ENCODE measurements at regions not wholly inside any gene's neighbourhood (a gene's known extent, or its start where the extent isn't known, plus 50 kb on each side); places are given as distances from the start of the nearest gene placed in this dataset.

DNA sequence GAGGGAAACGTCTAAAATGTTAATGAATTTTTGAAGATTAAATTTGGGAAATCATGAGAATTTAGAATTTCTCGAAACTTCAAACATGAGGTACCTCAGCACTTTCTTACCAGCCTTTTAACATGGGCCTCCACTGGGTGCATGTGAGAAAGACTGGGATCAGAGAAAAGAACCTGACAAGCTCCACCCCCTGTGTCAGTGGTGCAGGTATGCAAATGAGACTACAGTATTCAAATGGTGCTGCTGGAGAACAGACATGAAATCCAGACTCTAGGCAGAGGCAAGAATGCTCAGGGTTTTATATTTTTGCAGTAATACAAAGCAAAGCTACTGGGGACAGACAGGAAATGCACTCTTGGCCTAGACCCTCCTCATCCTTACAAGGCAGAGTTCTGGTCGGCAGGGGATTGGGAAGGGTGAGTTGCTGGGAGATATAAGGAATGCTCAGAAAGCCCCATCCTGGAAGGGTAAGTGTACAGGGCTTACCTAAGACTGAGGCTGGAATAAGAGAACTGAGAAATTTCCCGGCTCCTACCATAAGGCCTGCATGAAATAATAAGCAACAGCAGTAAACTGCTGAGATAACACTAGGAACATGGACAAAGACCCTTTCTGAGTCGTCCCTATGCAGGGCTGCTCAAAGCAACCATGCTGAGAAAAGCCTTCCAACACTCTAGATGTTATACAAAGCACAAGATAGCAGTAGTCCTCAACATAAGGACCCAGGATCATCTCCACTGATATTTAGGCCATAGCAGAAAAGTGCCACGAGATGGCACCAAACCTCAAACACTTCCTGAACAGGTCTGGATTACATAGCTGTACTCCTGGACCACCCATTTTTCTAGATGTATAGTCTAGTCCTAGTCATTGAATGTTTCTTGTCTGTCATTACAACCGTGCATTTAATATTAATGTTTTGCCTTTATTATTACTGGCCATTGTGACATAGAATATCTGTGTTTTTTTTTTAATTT lies 260.8 kb downstream of the RASSF9 start:
- Histone ChIP-seq H2AFZ (ENCODE audit: low read length) (no peak overlapping the region), H3K9ac (ENCODE audit: insufficient read depth, low read depth, low read length) (no peak overlapping the region)
- ATAC-seq: peak; percentile 100
- no peak for TF ChIP-seq ZNF253 (CRISPR knock-in tag; IDR thresholded peaks at IDR 0.05; ENCODE audit: borderline replicate concordance)
- TF ChIP-seq, protein P1, sequence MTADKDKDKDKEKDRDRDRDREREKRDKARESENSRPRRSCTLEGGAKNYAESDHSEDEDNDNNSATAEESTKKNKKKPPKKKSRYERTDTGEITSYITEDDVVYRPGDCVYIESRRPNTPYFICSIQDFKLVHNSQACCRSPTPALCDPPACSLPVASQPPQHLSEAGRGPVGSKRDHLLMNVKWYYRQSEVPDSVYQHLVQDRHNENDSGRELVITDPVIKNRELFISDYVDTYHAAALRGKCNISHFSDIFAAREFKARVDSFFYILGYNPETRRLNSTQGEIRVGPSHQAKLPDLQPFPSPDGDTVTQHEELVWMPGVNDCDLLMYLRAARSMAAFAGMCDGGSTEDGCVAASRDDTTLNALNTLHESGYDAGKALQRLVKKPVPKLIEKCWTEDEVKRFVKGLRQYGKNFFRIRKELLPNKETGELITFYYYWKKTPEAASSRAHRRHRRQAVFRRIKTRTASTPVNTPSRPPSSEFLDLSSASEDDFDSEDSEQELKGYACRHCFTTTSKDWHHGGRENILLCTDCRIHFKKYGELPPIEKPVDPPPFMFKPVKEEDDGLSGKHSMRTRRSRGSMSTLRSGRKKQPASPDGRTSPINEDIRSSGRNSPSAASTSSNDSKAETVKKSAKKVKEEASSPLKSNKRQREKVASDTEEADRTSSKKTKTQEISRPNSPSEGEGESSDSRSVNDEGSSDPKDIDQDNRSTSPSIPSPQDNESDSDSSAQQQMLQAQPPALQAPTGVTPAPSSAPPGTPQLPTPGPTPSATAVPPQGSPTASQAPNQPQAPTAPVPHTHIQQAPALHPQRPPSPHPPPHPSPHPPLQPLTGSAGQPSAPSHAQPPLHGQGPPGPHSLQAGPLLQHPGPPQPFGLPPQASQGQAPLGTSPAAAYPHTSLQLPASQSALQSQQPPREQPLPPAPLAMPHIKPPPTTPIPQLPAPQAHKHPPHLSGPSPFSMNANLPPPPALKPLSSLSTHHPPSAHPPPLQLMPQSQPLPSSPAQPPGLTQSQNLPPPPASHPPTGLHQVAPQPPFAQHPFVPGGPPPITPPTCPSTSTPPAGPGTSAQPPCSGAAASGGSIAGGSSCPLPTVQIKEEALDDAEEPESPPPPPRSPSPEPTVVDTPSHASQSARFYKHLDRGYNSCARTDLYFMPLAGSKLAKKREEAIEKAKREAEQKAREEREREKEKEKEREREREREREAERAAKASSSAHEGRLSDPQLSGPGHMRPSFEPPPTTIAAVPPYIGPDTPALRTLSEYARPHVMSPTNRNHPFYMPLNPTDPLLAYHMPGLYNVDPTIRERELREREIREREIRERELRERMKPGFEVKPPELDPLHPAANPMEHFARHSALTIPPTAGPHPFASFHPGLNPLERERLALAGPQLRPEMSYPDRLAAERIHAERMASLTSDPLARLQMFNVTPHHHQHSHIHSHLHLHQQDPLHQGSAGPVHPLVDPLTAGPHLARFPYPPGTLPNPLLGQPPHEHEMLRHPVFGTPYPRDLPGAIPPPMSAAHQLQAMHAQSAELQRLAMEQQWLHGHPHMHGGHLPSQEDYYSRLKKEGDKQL (CRISPR knock-in tag; IDR thresholded peaks at IDR 0.05; ENCODE audit: low read depth): no peak
- TF ChIP-seq FOXP1 (IDR thresholded peaks at IDR 0.05): no peak
- no peak for TF ChIP-seq FOXP1 (CRISPR knock-in tag; IDR thresholded peaks at IDR 0.05)
- no peak for TF ChIP-seq ZNF207 (IDR thresholded peaks at IDR 0.05; ENCODE audit: borderline replicate concordance)
- TF ChIP-seq HHEX (CRISPR knock-in tag; IDR thresholded peaks at IDR 0.05): no peak
- TF ChIP-seq ELF1 (CRISPR knock-in tag; IDR thresholded peaks at IDR 0.05): peak; percentile 25; the same call in 1 of the 2 replicates
- no peak for TF ChIP-seq SP1 (IDR thresholded peaks at IDR 0.05)
- no peak for TF ChIP-seq SP1 (CRISPR knock-in tag; IDR thresholded peaks at IDR 0.05)
- TF ChIP-seq ZNF382 (CRISPR knock-in tag; IDR thresholded peaks at IDR 0.05; ENCODE audit: borderline replicate concordance): no peak
- no peak for TF ChIP-seq ZNF30 (CRISPR knock-in tag; IDR thresholded peaks at IDR 0.05)
- TF ChIP-seq, protein P2, sequence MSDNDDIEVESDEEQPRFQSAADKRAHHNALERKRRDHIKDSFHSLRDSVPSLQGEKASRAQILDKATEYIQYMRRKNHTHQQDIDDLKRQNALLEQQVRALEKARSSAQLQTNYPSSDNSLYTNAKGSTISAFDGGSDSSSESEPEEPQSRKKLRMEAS (IDR thresholded peaks at IDR 0.05): no peak
- TF ChIP-seq ZMYM3 (CRISPR knock-in tag; IDR thresholded peaks at IDR 0.05): no peak
- TF ChIP-seq RAD21 (CRISPR knock-in tag; IDR thresholded peaks at IDR 0.05): peak; percentile 58
- TF ChIP-seq, protein P3, sequence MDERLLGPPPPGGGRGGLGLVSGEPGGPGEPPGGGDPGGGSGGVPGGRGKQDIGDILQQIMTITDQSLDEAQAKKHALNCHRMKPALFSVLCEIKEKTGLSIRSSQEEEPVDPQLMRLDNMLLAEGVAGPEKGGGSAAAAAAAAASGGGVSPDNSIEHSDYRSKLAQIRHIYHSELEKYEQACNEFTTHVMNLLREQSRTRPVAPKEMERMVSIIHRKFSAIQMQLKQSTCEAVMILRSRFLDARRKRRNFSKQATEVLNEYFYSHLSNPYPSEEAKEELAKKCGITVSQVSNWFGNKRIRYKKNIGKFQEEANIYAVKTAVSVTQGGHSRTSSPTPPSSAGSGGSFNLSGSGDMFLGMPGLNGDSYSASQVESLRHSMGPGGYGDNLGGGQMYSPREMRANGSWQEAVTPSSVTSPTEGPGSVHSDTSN (CRISPR knock-in tag; IDR thresholded peaks at IDR 0.05): no peak
- peak; percentile 80 for TF ChIP-seq STAG1 (CRISPR knock-in tag; IDR thresholded peaks at IDR 0.05)
- no peak for TF ChIP-seq ZNF468 (CRISPR knock-in tag; IDR thresholded peaks at IDR 0.05)
- no peak for TF ChIP-seq RBM22 (optimal IDR thresholded peaks at IDR 0.05; ENCODE audit: low read length)
- TF ChIP-seq PCBP2 (optimal IDR thresholded peaks at IDR 0.05; ENCODE audit: low read depth, low read length, poor library complexity, severe bottlenecking): no peak

More for the DNA sequence above, 260.8 kb downstream of the RASSF9 start:
- Histone ChIP-seq H3K79me2 (ENCODE audit: insufficient read depth, low read length) (no peaks in the 10 kb centered on the region), H3K4me2 (ENCODE audit: low read depth, low read length) (no peak overlapping the region), H3K27me3 (ENCODE audit: control insufficient read depth in 1 of 2, insufficient read depth in 2 of 2, low read length in 2 of 2) (no peaks in the 10 kb centered on the region), H3K9me3 (ENCODE audit: low read length) (no peaks in the 10 kb centered on the region), H3K27ac (ENCODE audit: extremely low read length, insufficient read depth, low read length) (no peak overlapping the region), H3K4me3 (replicated peaks in 1 of 3; ENCODE audit: insufficient read depth in 1 of 3, low read depth in 2 of 3, low read length in 3 of 3) (no peak overlapping the region), H4K20me1 (ENCODE audit: insufficient read depth, low read length) (no peaks in the 10 kb centered on the region), H3K4me1 (ENCODE audit: insufficient read depth, low read length) (no peaks in the 10 kb centered on the region), H3K36me3 (replicated peaks in 1 of 2; ENCODE audit: control insufficient read depth in 1 of 2, insufficient read depth in 2 of 2, low read length in 2 of 2) (no peaks in the 10 kb centered on the region)
- POLR2A ChIA-PET: no interaction called here
- CTCF ChIA-PET (ENCODE audit: low intra/inter-chr PET ratio, low total read pairs): interaction anchor here (1.1 to 2.5 kb wide), 4 partner anchors 67 to 345 kb away, joined by 4 to 11 read pairs (median 4); no protein-coding TSS in a partner anchor
- peak; percentile 63 for DNase-seq (ENCODE audit: low spot score)
- in situ Hi-C loops (cut with HindIII; ENCODE audit: extremely low pct_ligation_motif_present, low pct_unique_long_range_greater_than_20kb): loop anchor here (5.0 kb wide), 1 partner anchor 292 kb away; no protein-coding TSS in a partner anchor
- no TSS peak for BruUV-seq (replicated peaks)
- 15% methylated on average over 7 of the region's 7 CpGs for WGBS (ENCODE audit: low lambda C conversion rate)
- intact Hi-C loops (cut with micrococcal nuclease; ENCODE audit: unreplicated experiment): loop anchor here (1.0 to 10.0 kb wide), 5 partner anchors 68 to 345 kb away; no protein-coding TSS in a partner anchor
- peak; percentile 84 for FAIRE-seq

All from HepG2 (cell line).